SK-N-SH treated with all-trans-retinoic acid at 6 μM for 48 hours (cell line): ENCODE measurements at regions not wholly inside any gene's neighbourhood (a gene's known extent, or its start where the extent isn't known, plus 50 kb on each side); places are given as distances from the start of the nearest gene placed in this dataset.

ENCODE experiments used
- ARNTL ChIP-seq: fragments of 450-650 bp; formaldehyde crosslinking; IDR thresholded peaks from 2 replicates; pipeline ENCODE4 v1.5.0; 2020; ENCODE audit warnings: low read depth, mild to moderate bottlenecking, moderate library complexity, borderline replicate concordance
- BACH2 ChIP-seq: fragments of 250-450 bp; sonication (Bioruptor Pico); IDR thresholded peaks from 2 replicates; pipeline ENCODE4 v1.9.0; 2021; ENCODE audit warnings: mild to moderate bottlenecking, borderline replicate concordance
- CSRNP3 ChIP-seq: fragments of 250-450 bp; sonication (Bioruptor Pico); IDR thresholded peaks from 2 replicates; pipeline ENCODE4 v1.5.1; 2021; ENCODE audit warnings: mild to moderate bottlenecking, moderate library complexity
- ISL1 ChIP-seq: fragments of 250-450 bp; sonication (Bioruptor Pico); IDR thresholded peaks from 2 replicates; pipeline ENCODE4 v2.1.2; 2022; ENCODE audit warnings: mild to moderate bottlenecking, moderate library complexity
- OSR1 ChIP-seq: fragments of 250-450 bp; sonication (Bioruptor Pico); IDR thresholded peaks from 2 replicates; pipeline ENCODE4 v1.8.0; 2022; ENCODE audit warnings: moderate library complexity, mild to moderate bottlenecking, inconsistent platforms
- PATZ1 ChIP-seq: fragments of 250-450 bp; sonication (Bioruptor Pico); IDR thresholded peaks from 2 replicates; pipeline ENCODE4 v1.8.0; 2020; ENCODE audit warnings: mild to moderate bottlenecking, moderate library complexity, borderline replicate concordance
- POU6F1 ChIP-seq: fragments of 250-450 bp; sonication (Bioruptor Pico); IDR thresholded peaks from 2 replicates; pipeline ENCODE4 v1.8.0; 2021; ENCODE audit warnings: low read depth, mild to moderate bottlenecking, moderate library complexity, borderline replicate concordance
- PPARA ChIP-seq: fragments of 250-450 bp; sonication (Bioruptor Pico); IDR thresholded peaks from 2 replicates; pipeline ENCODE4 v1.5.0; 2020; ENCODE audit warnings: mild to moderate bottlenecking, borderline replicate concordance
- RARB ChIP-seq: fragments of 250-450 bp; sonication (Bioruptor Pico); IDR thresholded peaks from 2 replicates; pipeline ENCODE4 v1.8.0; 2021; ENCODE audit warnings: mild to moderate bottlenecking, moderate library complexity
- SNAI2 ChIP-seq: fragments of 250-450 bp; sonication (Bioruptor Pico); IDR thresholded peaks from 2 replicates; pipeline ENCODE4 v1.5.0; 2020; ENCODE audit warnings: mild to moderate bottlenecking, moderate library complexity
- ZC3H10 ChIP-seq: fragments of 250-450 bp; sonication (Bioruptor Pico); IDR thresholded peaks from 2 replicates; pipeline ENCODE4 v1.5.1; 2021; ENCODE audit warnings: mild to moderate bottlenecking, moderate library complexity
- ZNF70 ChIP-seq: fragments of 450-650 bp; formaldehyde crosslinking; IDR thresholded peaks from 2 replicates; pipeline ENCODE4 v1.5.0; 2020; ENCODE audit warnings: mild to moderate bottlenecking, moderate library complexity

GRCh38 chr4:146071390-146071789 lies 104.1 kb upstream of the LSM6 start:
- no peak for TF ChIP-seq SNAI2 (CRISPR knock-in tag)
- no peak for TF ChIP-seq ARNTL (CRISPR knock-in tag)
- no peak for TF ChIP-seq POU6F1 (CRISPR knock-in tag)
- TF ChIP-seq RARB: no peak
- no peak for TF ChIP-seq PPARA
- TF ChIP-seq ISL1 (CRISPR knock-in tag): no peak
- no peak for TF ChIP-seq ZNF70 (CRISPR knock-in tag)
- TF ChIP-seq CSRNP3 (CRISPR knock-in tag): no peak
- TF ChIP-seq ZC3H10 (CRISPR knock-in tag): no peak
- no peak for TF ChIP-seq PATZ1 (CRISPR knock-in tag)
- no peak for TF ChIP-seq BACH2 (CRISPR knock-in tag)
- TF ChIP-seq OSR1: no peak
